Fibroblast of lung (primary cell): ENCODE measurements at regions not wholly inside any gene's neighbourhood (a gene's known extent, or its start where the extent isn't known, plus 50 kb on each side); places are given as distances from the start of the nearest gene placed in this dataset.

Experiments used
- CTCF ChIP-seq, 2 donors: IDR thresholded peaks in 1 of 2; conservative IDR thresholded peaks in 1 of 2; 1 replicate in 1 of 2; 2 replicates in 1 of 2; pipeline ENCODE4 v1.5.1; 2011 to 2012; ENCODE audit warnings: low read length in 2 of 2, control low read depth in 1 of 2, inconsistent platforms in 1 of 2, low read depth in 1 of 2, mild to moderate bottlenecking in 1 of 2
- EZH2 ChIP-seq: IDR thresholded peaks from 2 replicates; pipeline ENCODE4 v1.5.1; 2012; ENCODE audit warnings: low read length, control low read depth, mild to moderate bottlenecking; ENCODE audit errors: missing control alignments

GRCh38 chr18:22277758-22278157, 108.4 kb downstream of the GATA6 start:
- no peak for TF ChIP-seq EZH2
- no peak for TF ChIP-seq CTCF (conservative IDR thresholded peaks at IDR 0.05 in 1 of 2, IDR thresholded peaks at IDR 0.05 in 1 of 2; ENCODE audit: low read depth in 1 of 2, low read length in 2 of 2)
